CD4-positive, alpha-beta T cell treated with Interleukin-6 for 4 hours (primary cell): ENCODE measurements at regions not wholly inside any gene's neighbourhood (a gene's known extent, or its start where the extent isn't known, plus 50 kb on each side); places are given as distances from the start of the nearest gene placed in this dataset.
"Not testable (repeated sequence)": the region's sequence is repeated elsewhere in the genome, so short reads cannot be mapped to it uniquely, and the experiment has no call there.

Source experiments
- DNase-seq: peaks from one replicate; pipeline ENCODE4 v3.0.0-alpha.2; 2020; ENCODE audit warnings: mixed read lengths

- no peak for DNase-seq
Measured at GRCh38 chr3:82382831-82383230, 621.4 kb upstream of the GBE1 start.

GRCh38 chr3:82378392-82378791 is 616.9 kb upstream of the GBE1 start:
- no peak for DNase-seq

- no peak for DNase-seq
Measured at GRCh38 chr3:82376883-82377282, 615.4 kb upstream of the GBE1 start.

DNA sequence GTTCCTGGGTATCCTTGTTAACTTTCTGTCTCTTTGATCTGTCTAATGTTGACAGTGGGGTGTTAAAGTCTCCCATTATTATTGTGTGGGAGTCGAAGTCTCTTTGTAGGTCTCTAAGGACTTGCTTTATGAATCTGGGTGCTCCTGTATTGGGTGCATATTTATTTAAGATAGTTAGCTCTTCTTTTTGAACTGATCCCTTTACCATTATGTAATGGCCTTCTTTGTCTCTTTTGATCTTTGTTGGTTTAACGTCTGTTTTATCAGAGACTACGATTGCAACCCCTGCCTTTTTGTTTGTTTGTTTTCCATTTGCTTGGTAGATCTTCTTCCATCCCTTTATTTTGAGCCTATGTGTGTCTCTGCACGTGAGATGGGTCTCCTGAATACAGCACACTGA is 612.4 kb upstream of the GBE1 start:
- not testable (repeated sequence) for DNase-seq

GRCh38 chr3:82364827-82365226 is 603.4 kb upstream of the GBE1 start:
- no peak for DNase-seq

DNA sequence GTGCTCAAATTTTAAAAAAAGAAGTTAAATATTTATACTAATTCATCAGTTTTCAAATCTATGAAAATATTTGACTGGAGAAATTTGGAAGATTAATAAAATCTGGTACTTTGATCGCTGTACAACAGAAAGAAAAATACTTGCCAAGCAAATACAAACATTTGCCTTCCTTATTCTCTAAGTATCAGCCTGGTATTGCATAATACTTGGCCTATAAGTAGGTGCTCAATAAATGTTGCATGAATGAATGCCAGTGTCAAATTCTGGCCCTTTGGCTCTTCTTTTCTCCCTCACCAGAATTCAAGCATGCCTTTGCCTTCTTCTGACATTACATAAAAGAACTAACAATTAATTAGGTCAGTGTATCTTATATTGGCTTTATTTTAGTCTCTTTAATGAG is 601.7 kb upstream of the GBE1 start:
- no peak for DNase-seq

- DNase-seq: no peak
Measured at GRCh38 chr3:82355228-82355627, 593.8 kb upstream of the GBE1 start.

- no peak for DNase-seq
Measured at GRCh38 chr3:82354228-82354627, 592.8 kb upstream of the GBE1 start.

DNA sequence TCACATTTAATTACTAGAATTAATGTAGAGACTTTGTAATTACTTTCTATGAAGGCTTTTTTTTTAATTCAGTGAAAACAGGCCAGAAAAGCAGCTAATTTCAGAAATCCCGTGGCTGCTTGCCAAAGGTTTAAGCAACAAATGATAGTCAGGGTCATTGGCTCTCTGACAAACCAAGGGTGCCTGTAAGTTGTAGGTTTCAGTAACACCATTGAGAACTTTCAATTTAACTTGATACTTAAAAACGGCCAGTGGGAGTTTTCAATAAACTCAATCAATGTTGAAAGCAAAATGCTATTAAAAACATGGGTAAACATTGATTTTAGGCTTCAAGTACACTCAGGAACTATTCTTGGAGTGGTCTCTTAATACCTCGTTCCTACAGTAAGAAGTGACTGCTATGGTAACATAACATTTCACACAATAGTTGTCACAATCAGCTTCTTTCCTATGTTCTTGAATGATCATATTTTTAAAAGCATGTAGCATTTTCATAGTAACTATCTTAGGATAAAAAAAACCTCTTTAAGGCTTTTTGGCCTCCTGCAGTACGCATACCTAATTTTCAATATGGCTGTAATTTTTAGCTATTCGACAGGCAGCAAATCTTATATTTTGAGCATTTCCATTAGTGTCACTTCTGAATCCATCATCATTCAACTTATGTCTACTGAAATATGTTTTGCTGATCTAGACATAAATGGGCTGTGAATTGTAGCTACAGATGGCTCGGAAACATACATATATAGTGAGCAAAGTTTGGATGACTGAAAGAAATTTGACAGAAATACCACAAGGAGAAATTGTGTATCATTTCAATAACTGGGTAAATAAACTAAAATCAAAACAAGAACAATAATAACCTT is 592.1 kb upstream of the GBE1 start:
- no peak for DNase-seq

GRCh38 chr3:82347585-82347984 is 586.1 kb upstream of the GBE1 start:
- no peak for DNase-seq

DNA sequence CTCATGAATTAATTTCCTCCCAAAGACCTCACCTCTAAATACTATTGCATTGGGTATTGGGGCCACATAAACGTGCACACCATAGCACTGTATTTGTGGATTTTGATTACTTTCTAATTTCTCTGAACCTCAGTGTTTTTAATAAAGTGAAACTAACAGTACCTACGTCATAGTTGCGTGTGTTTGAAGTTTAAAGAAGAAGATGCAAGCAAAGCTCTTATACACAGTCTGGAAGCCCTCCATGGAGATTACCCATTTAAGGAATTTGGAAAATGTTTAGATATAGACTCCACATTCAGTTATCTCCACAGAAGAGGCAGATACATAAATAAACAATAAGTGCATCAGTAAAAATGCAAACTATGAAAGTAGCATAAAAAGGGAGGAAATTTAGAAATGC is 581.1 kb upstream of the GBE1 start:
- no peak for DNase-seq

DNA sequence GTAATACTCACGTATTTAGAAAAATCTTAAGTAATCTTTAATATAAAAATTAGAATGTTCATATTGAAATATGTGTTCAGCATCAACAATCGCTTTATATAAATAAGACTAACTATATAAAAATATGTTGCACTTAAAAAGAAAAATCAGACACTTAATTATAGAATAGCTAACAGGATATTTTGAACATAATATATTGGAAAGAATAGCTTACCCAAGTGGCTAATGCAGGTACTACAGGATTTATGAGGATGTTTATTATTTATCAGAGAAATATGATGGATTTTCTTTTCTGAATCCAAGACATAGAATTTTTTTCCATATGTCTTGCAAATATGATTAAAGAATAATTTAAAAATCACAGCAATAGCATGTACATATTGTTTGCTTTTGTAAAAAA is 567.9 kb upstream of the GBE1 start:
- DNase-seq: no peak

- no peak for DNase-seq
Measured at GRCh38 chr3:82311901-82312300, 550.5 kb upstream of the GBE1 start.

DNA sequence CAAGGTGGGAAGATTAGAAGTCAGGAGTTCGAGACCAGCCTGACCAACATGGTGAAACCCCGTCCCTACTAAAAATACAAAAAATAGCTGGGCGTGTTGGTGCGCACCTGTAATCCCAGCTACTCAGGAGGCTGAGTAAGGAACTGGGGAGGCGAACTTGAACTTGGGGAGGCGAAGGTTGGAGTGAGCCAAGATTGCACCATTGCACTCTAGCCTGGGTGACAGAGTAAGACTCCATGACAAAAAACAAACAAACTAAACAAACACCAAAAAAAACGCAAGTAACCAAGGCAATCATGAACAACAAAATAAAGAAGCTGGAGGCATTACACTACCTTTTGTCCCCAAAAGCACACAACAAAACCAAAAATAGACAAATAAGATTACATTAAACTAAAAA is 547.3 kb upstream of the GBE1 start:
- no peak for DNase-seq

- DNase-seq: no peak
Measured at GRCh38 chr3:82306189-82306588, 544.7 kb upstream of the GBE1 start.

DNA sequence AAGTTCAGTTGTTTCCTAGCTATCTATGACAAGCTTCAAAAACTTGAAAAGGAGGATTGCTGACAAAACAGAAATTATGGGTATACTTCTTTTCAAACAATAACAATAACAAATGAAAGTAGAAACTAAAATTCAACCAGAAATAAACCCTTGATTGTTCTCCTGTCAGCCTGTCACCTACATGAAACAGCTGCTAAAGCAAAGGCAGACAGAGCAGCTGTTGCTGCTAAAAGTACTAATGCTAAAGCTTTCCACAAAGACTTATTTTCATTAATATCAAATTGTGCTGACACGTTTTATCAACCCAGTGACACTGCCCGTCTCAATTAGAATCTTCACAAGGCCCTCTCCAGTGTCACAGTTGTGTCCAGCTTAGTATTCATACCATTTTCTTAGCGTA is 533.2 kb upstream of the GBE1 start:
- no peak for DNase-seq

DNA sequence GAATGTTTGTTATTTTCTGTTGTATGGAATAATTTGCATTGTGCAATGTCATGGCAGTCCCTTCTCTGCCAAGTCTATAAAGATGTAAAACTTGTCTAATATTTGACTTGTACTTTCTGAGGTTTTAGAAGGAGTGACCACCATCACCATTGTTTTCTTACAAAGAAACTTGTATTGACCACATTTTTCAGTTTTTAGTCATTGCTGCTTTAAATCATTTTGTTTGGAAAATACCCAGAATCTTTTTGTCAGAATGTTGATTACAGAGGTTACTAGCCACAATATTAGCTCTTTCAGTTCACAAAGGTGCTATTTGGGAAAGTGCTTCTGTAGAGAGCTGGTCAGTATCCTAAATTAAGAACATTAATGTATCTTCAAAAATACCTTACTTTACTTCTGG is 532.4 kb upstream of the GBE1 start:
- DNase-seq: no peak

DNA sequence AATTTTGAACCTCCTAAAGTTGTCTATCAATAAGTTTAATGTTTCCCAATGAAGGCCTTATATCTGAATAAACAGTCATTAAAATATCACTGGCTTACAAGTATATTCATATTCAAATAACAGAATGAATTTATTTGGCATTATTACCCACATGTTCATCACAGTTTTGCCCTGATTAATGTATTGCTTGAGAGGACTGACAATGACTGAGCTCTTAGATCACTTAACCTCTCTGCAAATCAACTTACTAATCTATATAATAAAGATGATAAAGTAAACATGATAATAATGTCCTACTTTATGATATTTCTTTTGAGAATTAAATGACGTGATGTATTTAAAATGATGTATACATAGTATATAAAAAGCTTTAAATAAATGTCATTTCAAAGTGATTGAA is 532.0 kb upstream of the GBE1 start:
- no peak for DNase-seq

DNA sequence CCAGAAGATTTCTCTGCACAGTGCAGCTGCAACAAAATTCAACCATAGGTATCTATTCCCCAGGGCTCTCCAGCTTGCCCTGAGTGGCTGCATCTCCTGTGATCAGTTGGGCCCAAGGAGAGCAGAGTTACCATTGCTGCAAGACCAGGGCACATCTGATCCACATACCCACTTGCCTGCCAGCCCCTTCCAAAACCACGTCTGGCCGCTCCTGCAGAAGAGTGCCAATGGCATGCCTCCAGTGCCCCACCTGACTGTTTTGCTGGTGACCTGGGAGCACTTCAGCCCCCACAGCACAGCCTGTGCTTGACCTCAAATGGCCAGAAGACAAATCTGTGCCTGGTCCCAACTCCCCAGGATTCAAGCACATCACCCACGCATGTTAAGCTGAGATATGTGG is 526.1 kb upstream of the GBE1 start:
- no peak for DNase-seq

DNA sequence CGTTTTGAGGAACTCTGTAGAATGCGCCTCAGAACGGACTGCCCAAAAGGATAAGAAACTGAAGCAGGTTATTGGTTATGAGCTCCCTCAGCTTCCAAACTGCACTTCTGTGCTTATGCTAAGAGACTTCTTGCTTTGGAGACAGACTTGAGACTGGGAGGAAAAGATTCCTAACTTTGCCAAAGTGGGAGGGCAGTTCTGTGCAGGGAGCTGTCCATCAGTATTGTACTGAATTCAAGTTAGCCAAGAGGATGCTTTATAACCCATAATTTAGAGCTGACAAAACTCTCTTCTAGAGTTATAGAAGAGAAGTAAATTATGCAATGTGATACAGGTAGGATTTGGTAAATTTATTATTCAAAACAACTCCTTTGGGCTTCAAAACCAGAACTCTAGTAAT is 519.8 kb upstream of the GBE1 start:
- DNase-seq: no peak

DNA sequence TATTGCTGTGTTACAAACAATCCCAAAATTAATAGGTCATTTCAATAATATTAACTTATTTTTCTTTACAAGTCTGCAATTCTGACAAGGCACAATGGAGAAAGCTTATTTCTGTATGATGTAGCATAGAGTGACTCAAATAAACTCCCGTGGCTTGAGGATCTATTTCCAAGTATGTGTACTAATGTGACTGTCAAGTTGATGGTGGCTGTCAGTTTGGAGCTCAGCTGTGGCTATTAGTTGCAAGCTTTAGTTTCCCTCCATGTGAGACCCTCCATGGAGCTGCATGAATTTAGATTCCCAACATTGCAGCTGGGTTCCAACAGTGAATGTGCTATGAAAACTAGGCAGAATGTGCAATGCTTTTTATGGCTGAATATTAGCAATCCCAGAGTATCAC is 515.5 kb upstream of the GBE1 start:
- no peak for DNase-seq

DNA sequence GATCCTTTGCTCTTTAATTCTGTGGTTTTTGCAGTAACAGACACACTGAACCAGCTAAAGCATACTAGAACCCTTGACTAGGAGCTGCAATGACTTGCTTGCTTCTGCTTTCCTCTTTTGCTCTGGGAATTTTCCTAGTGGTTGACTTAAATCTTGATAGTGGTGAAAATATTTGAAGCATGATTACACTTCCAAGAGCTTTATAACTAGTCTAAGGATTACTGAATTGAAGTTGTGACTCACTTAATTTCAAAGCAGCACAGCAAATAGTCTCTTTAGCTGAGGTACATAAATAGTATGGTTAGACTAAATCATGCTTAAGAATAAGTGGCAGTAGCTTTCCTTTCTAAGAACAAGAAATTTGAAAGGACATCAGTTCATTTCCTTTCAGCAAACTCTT is 513.5 kb upstream of the GBE1 start:
- no peak for DNase-seq

GRCh38 chr3:82265747-82266146 is 504.3 kb upstream of the GBE1 start:
- no peak for DNase-seq

- DNase-seq: no peak
Measured at GRCh38 chr3:82262193-82262592, 500.7 kb upstream of the GBE1 start.

- DNase-seq: no peak
Measured at GRCh38 chr3:82261637-82262036, 500.2 kb upstream of the GBE1 start.
